Activated CD8-positive, alpha-beta memory T cell treated with anti-CD3 and anti-CD28 coated beads, Interleukin-2, amount 50 U/mL, for 1 hour (primary cell): ENCODE measurements at regions not wholly inside any gene's neighbourhood (a gene's known extent, or its start where the extent isn't known, plus 50 kb on each side); places are given as distances from the start of the nearest gene placed in this dataset.
"Not testable (repeated sequence)": the region's sequence is repeated elsewhere in the genome, so short reads cannot be mapped to it uniquely, and the experiment has no call there.

ENCODE experiments used
- DNase-seq: peaks from one replicate; pipeline ENCODE4 v3.0.0-alpha.2; 2020; ENCODE audit errors: extremely low read depth

- DNase-seq = no peak
Measured at GRCh38 chr6:28768187-28768913, 155.4 kb downstream of the TRIM27 start.

DNA sequence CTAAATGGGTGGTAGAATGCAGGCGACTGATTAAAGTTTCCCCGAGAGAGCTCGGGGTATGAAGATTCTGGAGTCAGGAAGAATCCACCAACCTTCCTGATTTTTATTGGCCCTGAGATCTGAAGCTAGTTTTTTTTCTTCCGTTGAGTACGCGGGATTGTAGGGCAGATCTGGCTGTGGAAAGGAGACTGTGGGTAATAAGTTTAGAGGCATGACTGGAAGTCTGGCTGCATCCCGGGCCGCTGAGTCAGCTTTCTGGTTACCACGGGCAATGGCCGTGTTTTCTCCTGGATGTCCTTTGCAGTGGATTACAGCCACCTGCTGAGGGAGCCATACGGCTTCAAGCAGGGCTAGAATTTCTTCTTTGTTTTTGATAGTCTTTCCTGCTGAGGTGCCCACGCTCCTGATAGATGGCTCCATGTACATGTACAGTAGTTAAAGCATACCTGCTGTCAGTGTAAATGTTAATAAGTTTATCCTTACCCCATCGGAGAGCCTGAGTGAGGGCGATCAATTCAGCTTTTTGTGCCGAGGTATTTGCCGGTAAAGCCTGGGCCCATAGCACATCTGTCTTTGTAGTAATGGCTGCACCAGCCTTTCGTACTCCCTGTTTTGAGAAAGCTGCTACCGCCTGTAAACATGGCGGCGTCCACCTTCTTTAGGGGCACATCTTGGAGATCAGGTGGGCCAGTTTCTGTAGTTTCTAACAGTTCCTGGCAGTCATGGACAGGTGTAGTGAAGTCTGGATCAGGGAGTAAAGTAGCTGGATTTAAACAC lies 154.0 kb downstream of the TRIM27 start:
- no peak for DNase-seq

DNA sequence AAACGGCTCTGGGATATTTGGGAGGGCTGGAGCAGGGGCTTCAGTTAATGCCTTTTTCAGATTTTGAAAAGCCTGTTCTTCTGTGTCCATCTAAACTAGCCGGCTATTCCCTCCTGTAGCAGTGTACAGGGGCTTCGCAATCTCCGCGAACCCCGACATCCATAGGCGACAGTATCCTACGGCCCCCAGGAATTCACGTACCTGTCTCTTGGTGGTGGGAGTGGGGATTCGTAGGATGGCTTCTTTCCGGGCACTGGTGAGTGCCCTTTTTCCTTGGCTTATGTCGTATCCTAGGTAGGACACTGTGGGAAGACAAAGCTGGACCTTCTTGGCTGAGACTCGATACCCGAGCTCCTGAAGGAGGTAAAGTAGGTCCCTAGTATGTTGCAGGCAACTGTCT lies 153.1 kb downstream of the TRIM27 start:
- no peak for DNase-seq

DNA sequence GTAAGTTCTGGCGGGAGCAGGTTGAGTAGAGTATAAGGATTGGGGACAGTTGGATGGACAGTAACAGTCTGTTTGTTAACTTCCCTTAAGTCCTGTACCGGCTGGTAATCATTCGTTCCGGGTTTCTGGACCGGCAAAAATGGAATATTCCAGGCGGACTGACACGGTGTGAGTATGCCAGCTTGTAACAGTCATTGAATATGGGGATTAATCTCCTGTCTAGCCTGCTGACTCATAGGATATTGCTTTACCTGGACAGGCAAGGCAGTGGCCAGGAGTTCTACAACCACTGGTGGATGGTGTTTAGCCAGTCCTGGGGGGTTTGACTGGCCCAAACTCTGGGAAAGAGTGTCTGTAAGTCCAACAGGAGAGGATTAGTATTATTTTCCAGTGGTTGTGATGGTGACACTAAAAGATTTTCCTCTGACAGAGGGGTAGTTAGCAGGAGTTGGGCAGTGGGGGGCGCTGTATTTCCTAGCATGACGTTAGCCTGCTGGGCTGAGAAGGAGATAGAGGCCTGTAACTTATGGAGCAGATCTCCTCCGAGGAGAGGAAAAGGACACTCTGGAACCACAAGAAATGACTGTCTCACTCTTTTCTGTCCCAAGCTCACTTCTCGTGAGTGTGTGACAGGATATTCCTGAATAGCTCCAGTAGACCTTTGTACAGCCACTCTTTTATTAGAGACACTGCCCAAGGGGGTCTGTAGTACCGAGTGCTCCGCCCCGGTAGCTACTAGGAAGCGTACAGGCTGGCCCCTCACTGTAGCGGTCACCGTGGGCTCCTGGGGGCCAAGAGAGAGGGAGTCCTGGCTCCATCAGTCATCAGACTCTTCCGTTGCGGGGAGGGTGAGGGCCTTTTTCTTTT lies 152.2 kb downstream of the TRIM27 start:
- no peak for DNase-seq

DNA sequence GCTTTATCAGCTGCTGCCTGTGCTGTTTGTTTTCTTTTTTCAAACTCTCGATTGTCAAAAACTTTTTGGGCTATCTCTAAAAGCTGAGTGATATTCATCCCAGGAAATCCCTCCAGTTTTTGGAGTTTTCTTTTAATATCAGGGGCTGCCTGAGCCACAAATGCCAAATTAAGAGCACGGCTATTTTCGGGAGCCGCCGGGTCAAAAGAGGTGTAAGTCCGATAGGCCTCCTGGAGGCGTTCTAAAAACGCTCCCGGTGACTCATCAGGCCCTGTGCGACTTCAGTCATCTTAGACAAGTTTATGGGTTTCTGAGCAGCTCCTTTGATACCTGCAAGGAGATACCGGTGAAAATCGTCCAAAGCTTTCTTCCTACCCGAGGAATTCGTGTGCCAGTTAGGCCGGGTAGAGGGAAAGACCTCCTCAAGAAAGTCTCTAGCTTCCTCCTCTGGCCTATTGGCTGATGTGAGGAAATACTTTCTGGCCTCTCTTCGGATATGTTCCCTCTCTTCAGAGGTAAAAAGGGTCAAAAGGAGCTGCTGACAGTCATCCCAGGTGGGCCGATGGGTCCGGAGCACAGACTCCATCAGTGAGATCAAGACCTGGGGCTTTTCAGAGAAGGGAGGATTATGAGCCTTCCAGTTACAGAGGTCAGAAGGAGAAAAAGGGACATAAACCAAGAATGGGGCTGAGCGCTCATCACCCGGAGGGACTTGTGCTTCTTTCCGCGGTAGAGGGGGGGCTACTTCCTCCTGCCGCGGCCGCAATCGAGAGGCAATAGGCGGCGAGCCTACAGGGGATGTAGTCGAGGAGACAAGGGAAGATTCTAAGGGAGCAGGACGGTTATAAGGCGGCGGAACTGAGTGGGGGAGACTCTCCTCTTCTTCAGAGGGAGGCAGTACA lies 151.1 kb downstream of the TRIM27 start:
- DNase-seq = no peak

DNA sequence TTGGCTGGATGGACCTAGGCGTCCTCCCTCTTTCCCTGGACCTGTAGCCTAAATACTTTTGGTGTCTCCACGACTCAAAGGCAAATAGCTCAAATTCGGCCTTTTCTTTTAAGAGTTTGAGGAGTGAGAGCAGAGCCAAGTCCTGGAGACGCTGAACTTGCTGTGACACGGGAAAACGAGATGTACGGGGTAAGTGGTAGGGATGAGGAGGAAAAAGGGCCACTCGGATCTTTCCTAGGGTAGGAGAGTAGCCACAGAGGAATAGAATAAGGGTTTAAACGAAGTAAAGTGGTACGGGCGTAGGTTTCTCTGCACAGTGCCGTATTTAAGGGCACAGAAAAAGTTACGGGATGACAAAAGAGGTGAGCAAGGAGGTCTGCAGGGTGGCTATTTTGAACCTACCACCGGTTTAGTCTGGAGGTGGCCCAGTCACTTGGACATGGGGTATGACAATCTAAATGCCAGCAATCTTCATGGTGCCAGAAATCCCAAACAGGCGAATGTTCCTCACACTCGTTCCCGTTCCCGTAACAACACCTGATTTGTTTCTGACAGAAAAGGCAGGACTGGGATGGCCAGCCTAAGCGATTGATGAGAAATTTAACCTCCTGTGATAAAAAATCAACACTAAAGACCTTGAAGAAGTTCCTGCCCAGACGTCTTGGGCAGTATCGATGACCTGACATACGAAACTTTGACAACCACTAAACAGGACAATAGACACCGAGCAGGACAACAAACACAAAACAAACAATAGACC lies 149.3 kb downstream of the TRIM27 start:
- no peak for DNase-seq

DNA sequence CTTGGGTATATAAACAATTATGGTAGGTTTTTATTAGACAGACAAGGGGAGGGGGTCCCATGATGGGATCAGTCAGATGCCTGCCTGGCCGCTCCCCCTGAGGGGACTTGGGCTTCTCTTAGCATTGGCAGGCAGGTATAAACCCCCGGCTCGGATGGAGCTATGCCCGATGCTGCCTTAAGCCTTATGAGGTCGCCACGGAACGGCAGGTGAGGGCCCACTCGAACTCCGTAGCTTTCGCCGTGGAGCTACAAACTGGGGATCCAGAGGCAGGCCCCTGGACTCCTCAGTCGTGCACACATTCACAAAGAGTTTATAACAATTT lies 148.8 kb downstream of the TRIM27 start:
- DNase-seq = no peak

DNA sequence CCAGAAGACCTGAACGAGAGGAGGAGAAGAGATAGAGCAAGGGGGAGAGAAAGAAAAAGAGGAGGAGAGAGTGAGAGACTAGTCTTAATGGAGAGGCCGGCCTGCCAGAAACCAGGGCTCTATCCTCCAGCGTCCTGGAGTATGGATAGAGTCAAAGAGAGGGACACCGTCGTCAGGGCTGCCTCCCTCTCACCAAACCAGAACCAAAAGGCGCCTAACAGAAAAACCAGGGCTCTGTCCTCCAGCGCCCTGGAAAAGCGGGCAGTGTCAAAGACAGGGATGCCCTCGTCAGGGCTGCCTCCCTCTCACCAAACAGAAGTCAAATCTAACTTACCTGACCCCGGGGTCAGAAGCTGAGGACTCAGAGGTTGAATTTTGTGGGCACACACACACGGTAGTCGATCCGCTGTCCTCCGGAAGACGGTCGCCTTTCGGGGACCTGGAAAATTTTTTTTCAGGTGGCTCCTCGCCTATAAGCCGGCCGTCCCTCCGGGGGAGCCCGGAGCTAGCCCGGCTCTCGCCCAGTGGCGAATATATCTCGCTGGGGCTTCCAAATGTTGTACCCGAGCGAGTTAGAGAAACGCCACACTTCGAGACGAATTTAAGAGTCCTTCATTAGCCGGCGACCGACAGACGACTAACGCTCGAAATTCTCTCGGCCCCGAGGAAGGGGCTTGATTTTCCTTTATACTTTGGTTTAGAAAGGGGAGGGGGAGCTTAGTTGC lies 148.2 kb downstream of the TRIM27 start:
- DNase-seq = no peak

GRCh38 chr6:28776269-28777146 lies 147.3 kb downstream of the TRIM27 start:
- DNase-seq = no peak

GRCh38 chr6:28777147-28777461 lies 146.7 kb downstream of the TRIM27 start:
- no peak for DNase-seq

DNA sequence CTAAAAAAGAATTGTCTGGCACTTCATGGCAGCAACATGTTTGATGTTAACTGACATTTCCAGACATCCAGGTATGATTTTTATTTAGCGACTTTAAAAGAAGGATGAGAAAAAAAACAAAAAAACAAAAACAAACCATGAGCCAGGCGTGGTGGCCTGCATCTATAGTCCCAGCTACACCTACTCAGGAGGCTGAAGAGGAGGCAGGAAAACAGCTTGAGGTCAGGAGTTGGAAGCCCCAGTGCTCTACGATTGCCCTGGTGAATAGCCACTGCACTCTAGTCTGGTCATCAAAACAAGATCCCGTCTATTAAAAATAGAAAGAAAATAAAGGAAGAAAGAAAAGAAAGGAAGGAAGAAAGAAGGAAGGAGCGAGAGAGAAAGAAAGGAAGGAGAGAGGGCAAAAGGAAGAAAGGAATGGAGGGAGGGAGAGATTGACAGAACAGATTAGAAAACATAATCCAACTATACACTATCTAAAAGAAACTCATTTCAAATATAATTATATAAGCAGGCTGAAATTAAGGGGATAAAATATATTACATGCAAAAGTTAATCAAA lies 141.6 kb downstream of the TRIM27 start:
- DNase-seq = no peak

- DNase-seq = no peak
Measured at GRCh38 chr6:28785962-28786679, 137.7 kb downstream of the TRIM27 start.

DNA sequence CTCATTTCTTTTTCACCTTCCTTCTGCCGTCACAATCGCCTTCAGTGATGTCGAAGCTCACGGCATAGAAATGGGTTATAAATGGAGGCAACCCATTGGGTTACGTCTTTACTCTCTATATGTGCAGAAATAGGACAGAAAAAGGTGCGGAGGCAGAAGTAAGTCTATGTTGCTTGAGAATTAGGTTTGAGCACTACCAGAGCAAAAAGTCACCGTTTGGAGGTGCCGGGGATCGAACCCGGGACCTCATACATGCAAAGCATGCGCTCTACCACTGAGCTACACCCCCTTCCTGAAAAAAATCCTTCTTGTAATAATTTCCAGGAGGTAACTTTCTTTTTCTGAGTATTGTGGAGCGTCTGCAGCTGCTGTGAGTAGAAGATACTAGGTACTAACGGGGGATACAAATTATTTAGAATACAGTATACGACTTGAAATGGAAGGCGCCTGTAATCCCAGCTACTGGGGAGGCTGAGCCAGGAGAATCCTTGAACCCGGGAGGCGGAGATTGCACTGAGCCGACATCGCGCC lies 134.2 kb downstream of the TRIM27 start:
- no peak for DNase-seq

DNA sequence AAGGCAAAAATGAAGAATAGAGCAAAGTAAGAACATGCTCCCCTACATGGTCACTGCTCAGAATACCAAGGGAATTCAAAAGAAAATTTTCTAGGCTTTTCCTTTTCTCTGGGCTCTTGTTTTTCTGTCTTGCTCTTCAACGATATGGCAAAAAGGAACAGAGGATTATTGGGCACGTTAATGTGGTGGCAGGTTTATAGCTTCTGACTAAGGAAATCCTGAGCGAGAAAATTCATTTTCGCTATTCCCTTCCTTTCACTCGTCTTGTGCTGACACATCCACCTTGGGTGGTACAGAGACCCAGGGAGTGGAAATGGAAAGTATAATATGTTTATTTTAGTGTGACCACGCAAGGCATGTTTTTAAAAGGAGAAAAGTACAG lies 132.8 kb downstream of the TRIM27 start:
- no peak for DNase-seq

DNA sequence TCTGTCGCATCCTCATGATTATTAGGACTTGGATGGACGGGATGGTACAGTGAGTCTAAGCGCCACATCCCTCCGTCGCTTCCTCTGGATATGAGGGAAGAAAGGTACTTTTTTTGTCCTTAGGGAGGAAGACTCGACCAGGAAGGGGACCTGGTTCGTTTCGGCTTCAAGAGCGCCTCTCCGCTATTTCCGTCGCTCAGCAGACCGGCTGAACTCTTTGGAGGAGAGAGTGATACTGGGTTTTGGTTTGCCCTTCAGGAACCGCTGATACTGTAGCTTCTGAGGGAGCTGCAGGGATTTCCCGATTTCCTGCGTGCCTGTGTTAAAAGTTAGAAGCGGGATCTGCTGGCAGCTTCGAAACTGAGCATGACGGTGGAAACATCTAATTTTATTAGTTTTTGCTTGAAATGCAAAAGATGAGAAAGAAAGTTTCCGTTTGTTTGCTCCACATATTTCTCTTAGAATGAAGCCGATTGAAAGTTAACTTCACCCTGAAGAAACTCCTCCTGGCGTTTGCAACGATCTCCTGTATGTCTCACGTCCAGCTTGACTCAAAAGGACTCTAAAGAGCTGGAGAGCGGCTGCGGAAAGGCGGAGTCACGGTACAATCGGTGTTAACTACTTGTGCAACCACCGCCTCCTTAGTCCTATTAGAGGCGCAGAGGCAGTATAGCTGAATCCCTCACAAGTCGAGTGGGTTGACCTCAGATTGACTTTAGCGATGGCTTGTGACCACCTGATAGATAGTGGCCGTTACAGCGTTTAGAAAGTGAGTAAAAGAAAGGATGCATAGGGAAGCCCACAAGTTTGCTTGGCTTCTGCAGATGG lies 129.4 kb downstream of the TRIM27 start:
- DNase-seq = no peak

DNA sequence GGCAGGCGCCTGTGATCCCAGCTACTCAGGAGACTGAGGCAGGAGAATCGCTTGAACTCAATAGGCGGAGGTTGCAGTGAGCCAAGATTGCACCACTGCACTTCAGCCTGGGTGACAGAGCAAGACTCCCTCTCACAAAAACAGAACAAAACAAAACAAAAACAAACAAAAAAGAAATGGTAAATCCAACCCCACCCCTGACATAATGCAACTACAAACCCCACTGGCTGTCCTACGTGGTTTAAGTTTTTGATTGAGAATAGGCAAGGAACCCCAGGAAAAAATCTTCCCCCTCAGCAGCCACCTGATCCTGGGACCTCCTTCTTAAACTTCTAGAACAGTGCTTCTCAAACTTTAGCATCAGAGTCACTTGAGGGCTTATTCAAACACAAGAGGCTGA lies 123.1 kb downstream of the TRIM27 start:
- not testable (repeated sequence) for DNase-seq
